ENCODE measurements at regions not wholly inside any gene's neighbourhood (a gene's known extent, or its start where the extent isn't known, plus 50 kb on each side); places are given as distances from the start of the nearest gene placed in this dataset.
A peak's percentile ranks its signal among the peaks of the same experiment; 100 is the strongest.

DNA sequence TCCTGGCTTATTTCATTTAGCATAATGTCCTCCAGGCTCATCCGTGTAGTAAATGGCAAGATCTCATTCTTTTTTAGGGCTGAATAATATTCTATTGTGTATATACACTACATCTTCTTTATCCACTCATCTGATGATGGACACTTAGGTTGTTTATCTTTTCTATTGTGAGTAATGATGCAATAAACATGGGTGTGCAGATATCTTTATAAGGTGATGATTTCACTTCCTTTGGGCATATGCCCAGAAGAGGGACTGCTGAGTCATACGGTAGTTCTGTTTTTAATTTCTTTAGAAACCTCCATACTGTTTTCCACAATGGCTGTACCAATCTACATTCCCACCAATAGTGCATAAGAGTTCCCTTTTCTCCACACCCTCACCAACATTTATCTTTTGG, 317.6 kb upstream of the CNKSR2 start:
- no peaks in the 10 kb centered on the region for H3K9me3 ChIP-seq
- TF ChIP-seq, protein P1, sequence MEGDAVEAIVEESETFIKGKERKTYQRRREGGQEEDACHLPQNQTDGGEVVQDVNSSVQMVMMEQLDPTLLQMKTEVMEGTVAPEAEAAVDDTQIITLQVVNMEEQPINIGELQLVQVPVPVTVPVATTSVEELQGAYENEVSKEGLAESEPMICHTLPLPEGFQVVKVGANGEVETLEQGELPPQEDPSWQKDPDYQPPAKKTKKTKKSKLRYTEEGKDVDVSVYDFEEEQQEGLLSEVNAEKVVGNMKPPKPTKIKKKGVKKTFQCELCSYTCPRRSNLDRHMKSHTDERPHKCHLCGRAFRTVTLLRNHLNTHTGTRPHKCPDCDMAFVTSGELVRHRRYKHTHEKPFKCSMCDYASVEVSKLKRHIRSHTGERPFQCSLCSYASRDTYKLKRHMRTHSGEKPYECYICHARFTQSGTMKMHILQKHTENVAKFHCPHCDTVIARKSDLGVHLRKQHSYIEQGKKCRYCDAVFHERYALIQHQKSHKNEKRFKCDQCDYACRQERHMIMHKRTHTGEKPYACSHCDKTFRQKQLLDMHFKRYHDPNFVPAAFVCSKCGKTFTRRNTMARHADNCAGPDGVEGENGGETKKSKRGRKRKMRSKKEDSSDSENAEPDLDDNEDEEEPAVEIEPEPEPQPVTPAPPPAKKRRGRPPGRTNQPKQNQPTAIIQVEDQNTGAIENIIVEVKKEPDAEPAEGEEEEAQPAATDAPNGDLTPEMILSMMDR (IDR thresholded peaks at IDR 0.05; ENCODE audit: low read depth, low read length): no peak
- H3K4me1 ChIP-seq: no peaks in the 10 kb centered on the region
- no peak overlapping the region for H3K4me3 ChIP-seq (ENCODE audit: low read depth, low read length)
- H3K27me3 ChIP-seq: no peaks in the 10 kb centered on the region
- no peak for DNase-seq
- no peaks in the 10 kb centered on the region for H3K36me3 ChIP-seq

DNA sequence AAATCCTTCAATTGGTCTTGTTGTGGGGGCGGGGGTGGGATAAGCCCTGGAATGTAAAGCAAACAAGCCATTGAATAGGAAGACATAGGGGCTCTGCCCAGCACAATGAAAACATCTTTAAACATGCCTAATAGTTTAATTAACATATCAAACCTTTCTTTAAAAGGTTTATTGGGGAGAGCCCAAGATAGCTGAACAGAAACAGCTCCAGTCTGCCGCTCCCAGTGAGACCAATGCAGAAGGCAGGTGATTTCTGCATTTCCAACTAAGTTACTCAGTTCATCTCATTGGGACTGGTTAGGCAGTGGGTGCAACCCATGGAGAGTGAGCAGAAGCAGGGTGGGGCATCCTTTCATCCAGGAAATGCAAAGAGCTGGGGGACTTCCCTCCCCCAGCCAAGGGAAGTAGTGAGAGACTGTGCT, 327.2 kb upstream of the CNKSR2 start:
- TF ChIP-seq, protein P1 (IDR thresholded peaks at IDR 0.05; ENCODE audit: low read depth, low read length): no peak
- no peaks in the 10 kb centered on the region for H3K4me1 ChIP-seq
- H3K9me3 ChIP-seq: no peaks in the 10 kb centered on the region
- no peak overlapping the region for H3K4me3 ChIP-seq (ENCODE audit: low read depth, low read length)
- DNase-seq: no peak
- no peaks in the 10 kb centered on the region for H3K27me3 ChIP-seq
- no peaks in the 10 kb centered on the region for H3K36me3 ChIP-seq

DNA sequence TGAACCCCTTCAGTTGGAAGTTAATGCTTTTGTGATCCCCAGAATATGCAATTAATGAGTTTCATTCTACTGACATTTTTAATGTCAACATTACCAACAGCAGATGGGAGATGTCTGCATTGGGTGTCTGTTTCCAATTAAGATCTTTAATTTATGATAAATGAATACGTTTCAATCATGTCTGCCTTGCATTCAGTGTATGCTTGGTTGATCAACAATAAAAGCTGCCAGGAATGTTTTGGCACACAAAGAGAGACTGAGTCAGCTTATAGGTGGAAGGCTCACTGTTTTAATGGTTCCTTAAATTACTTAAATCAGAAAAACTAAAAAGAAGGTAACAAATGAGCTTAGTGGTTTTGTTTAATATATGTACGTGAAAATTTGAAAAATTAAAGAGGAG, 359.9 kb upstream of the CNKSR2 start:
- Histone ChIP-seq H3K9me3 (no peaks in the 10 kb centered on the region), H3K27me3 (no peaks in the 10 kb centered on the region), H3K4me3 (ENCODE audit: low read depth, low read length) (no peak overlapping the region), H3K4me1 (no peaks in the 10 kb centered on the region; the same call in 1 of the 2 replicates), H3K36me3 (no peaks in the 10 kb centered on the region)
- TF ChIP-seq, protein P1 (IDR thresholded peaks at IDR 0.05; ENCODE audit: low read depth, low read length): no peak
- peak; percentile 7 for DNase-seq

DNA sequence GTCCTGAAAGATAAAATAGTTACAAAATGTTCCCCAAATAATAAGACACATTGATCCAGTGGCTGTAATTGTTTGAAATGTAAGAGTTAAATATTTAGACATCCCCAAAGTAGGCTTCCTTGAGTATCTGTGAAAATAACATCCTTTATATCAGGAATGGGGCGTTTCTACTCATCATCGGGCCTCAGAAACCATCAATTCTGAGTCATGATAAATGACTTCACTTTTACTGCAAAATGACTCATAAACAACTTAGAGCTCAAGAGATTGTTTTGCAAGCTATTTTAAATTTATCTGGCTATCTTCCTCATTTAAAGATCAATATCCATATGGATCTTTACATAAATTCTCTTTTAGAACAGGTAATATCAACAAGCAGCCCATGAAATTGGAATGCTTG, 369.4 kb upstream of the CNKSR2 start:
- no peak for DNase-seq
- TF ChIP-seq, protein P1 (IDR thresholded peaks at IDR 0.05; ENCODE audit: low read depth, low read length): no peak

DNA sequence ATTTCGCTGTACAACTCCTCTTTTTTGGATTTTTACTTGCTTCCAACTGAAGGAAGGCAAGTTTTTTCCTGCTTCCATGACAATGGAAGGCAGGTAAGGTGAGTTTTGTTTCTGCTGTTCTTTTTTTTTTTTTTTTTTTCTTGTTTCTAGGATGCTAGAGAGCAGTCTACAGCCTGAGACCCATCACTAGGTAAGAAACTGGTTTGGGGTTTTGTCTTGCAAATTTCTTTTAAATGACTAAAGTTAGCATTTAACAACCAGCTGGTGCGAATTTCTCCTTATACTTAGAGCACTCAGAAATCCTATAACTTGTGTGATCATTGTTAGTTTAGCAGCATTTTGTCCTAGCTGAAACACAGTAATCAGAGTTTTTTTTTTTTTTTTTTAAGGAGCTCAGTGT, 378.4 kb upstream of the CNKSR2 start:
- DNase-seq: no peak
- no peaks in the 10 kb centered on the region for H3K36me3 ChIP-seq
- H3K9me3 ChIP-seq: no peaks in the 10 kb centered on the region
- H3K27me3 ChIP-seq: no peaks in the 10 kb centered on the region
- TF ChIP-seq, protein P1 (IDR thresholded peaks at IDR 0.05; ENCODE audit: low read depth, low read length): no peak
- no peak overlapping the region for H3K4me3 ChIP-seq (ENCODE audit: low read depth, low read length)
- no peaks in the 10 kb centered on the region for H3K4me1 ChIP-seq

More for the DNA sequence above, 369.4 kb upstream of the CNKSR2 start:
- H3K4me3 ChIP-seq (ENCODE audit: low read depth, low read length): no peak overlapping the region
- H3K36me3 ChIP-seq: no peaks in the 10 kb centered on the region
- no peaks in the 10 kb centered on the region for H3K9me3 ChIP-seq
- no peaks in the 10 kb centered on the region for H3K4me1 ChIP-seq
- H3K27me3 ChIP-seq: no peaks in the 10 kb centered on the region

DNA sequence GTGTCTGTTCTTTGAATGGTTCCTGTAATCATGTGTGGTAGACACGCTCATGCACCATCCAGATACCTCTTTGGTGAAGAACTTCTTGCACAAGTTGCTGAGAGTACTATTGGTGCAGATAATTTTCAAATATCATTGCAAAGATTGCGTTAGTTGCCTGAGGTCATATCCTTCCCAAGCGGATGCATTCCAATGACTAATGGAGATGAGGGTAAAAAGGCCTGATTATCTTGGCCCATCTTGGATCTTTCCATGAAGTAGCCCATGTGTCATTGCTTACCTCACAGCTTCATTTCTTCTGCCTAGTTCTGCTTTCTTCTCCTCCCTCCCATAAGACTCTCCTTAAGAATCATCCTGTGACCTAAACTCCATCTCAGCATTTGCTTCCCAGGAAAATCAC, 384.9 kb upstream of the CNKSR2 start:
- no peaks in the 10 kb centered on the region for H3K36me3 ChIP-seq
- DNase-seq: no peak
- H3K4me1 ChIP-seq: no peaks in the 10 kb centered on the region
- no peaks in the 10 kb centered on the region for H3K27me3 ChIP-seq
- H3K9me3 ChIP-seq: no peaks in the 10 kb centered on the region
- H3K4me3 ChIP-seq (ENCODE audit: low read depth, low read length): no peak overlapping the region
- TF ChIP-seq, protein P1 (IDR thresholded peaks at IDR 0.05; ENCODE audit: low read depth, low read length): no peak
